ENCODE measurements at regions not wholly inside any gene's neighbourhood (a gene's known extent, or its start where the extent isn't known, plus 50 kb on each side); places are given as distances from the start of the nearest gene placed in this dataset.

DNA sequence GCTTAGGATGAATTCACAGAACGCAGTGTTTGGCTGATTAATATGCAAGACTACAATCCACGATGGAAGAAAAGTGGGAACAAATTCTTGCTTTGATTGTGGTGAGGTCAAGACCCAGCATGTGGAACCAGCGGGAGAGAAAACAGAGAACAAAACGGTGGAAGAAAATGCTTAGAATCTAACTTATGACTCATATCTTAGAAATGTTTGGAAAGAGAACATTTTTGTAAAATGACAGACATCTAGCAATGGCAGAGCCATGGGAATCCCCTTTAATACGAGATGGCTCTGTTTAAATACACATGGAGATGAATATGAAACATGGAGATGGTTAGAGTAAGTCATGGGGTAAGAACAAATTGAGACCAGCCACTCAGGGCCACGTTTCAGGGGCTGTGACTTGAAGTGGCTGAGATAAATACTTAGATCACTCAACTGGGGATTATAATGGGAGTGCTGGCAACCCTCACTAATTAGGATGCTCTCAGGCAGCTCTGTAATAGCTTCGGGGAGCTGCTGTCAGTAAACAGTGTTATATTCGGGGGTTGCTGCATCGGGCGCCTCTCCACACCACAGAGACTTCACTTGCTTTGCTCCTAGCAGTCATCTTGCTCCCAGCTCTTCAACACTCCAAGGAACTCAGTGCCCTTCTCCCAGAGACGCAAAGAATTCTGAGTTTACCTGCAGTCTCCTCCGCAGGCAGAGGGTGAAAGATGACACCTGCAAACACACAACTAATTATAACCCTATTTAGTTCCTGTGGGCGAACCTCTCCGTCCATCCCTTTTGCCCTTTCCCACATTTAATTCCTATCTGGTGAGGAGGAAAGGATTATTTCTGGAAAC is 68.0 kb upstream of the ONECUT1 start:
- TF ChIP-seq, protein P1, sequence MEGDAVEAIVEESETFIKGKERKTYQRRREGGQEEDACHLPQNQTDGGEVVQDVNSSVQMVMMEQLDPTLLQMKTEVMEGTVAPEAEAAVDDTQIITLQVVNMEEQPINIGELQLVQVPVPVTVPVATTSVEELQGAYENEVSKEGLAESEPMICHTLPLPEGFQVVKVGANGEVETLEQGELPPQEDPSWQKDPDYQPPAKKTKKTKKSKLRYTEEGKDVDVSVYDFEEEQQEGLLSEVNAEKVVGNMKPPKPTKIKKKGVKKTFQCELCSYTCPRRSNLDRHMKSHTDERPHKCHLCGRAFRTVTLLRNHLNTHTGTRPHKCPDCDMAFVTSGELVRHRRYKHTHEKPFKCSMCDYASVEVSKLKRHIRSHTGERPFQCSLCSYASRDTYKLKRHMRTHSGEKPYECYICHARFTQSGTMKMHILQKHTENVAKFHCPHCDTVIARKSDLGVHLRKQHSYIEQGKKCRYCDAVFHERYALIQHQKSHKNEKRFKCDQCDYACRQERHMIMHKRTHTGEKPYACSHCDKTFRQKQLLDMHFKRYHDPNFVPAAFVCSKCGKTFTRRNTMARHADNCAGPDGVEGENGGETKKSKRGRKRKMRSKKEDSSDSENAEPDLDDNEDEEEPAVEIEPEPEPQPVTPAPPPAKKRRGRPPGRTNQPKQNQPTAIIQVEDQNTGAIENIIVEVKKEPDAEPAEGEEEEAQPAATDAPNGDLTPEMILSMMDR (IDR thresholded peaks at IDR 0.05 in 2 of 3, conservative IDR thresholded peaks at IDR 0.05 in 1 of 3; ENCODE audit: borderline replicate concordance in 1 of 3, insufficient read depth in 1 of 3, low read depth in 2 of 3, low read length in 2 of 3), result no peak
- TF ChIP-seq POLR2A (IDR thresholded peaks at IDR 0.05; ENCODE audit: borderline replicate concordance, extremely low read depth, insufficient read depth, insufficient read length) (no peak), POLR2AphosphoS5 (IDR thresholded peaks at IDR 0.05; ENCODE audit: low read depth, low read length) (no peak), EZH2phosphoT487 (IDR thresholded peaks at IDR 0.05; ENCODE audit: borderline replicate concordance) (no peak), CEBPB (IDR thresholded peaks at IDR 0.05; ENCODE audit: low read depth) (no peak)
